Kidney (tissue), 13 donors: ENCODE measurements at regions not wholly inside any gene's neighbourhood (a gene's known extent, or its start where the extent isn't known, plus 50 kb on each side); places are given as distances from the start of the nearest gene placed in this dataset.

Source experiments
- DNase-seq, 5 donors: peaks; one replicate each; pipeline ENCODE4 v3.0.0-alpha.2; 2013 to 2020
- FAIRE-seq: peaks from 2 replicates; lab custom pipeline; 2012; peaks lifted over from hg19 to GRCh38; lab: Jason Lieb, UNC
- H3K27ac ChIP-seq, 2 donors: one replicate each; pipeline ENCODE4 v1.7.0; 2013; ENCODE audit warnings: low read depth in 2 of 2, low read length in 2 of 2, inconsistent platforms in 1 of 2
- H3K27me3 ChIP-seq: one replicate; pipeline ENCODE4 v1.7.1; 2013; ENCODE audit warnings: low read length, inconsistent platforms; ENCODE audit not compliant: control insufficient read depth, insufficient read depth
- H3K36me3 ChIP-seq, 3 donors: one replicate each; pipeline versions ENCODE4 v1.7.0 to v1.7.1; 2013; ENCODE audit warnings: low read length in 3 of 3, control low read depth in 1 of 3, inconsistent platforms in 1 of 3; ENCODE audit not compliant: insufficient read depth in 3 of 3, control insufficient read depth in 2 of 3
- H3K4me1 ChIP-seq, 3 donors: one replicate each; pipeline versions ENCODE4 v1.7.0 to v1.7.1; 2013; ENCODE audit warnings: low read length in 3 of 3, inconsistent platforms in 1 of 3, low read depth in 1 of 3; ENCODE audit not compliant: control insufficient read depth in 2 of 3, insufficient read depth in 2 of 3
- H3K4me3 ChIP-seq, 3 donors: one replicate each; pipeline versions ENCODE4 v1.7.0 to v1.8.1; 2013; ENCODE audit warnings: low read length in 3 of 3, control low read depth in 1 of 3, inconsistent platforms in 1 of 3
- H3K9ac ChIP-seq, 3 donors: one replicate each; pipeline versions ENCODE4 v1.7.0 to v1.7.1; 2013; ENCODE audit warnings: low read length in 3 of 3, control low read depth in 1 of 3, inconsistent platforms in 1 of 3
- H3K9me3 ChIP-seq, 3 donors: one replicate each; pipeline versions ENCODE4 v1.7.0 to v1.7.1; 2013; ENCODE audit warnings: low read length in 3 of 3, control low read depth in 1 of 3, inconsistent platforms in 1 of 3; ENCODE audit not compliant: control insufficient read depth in 2 of 3, insufficient read depth in 1 of 3
- intact Hi-C: fragments of 100-400 bp; cut with DNase I; formaldehyde crosslinking; loops from one replicate; pipeline ENCODE4 v1.11.1; 2022
- TF ChIP-seq, protein P1 (sequence below): IDR thresholded peaks from 3 replicates; pipeline ENCODE4 v1.5.1; 2012; ENCODE audit warnings: mild to moderate bottlenecking, moderate library complexity, borderline replicate concordance; ENCODE audit not compliant: insufficient read depth; ENCODE audit errors: extremely low read depth
- donor health status: control.
- donor health status: control.
- donor health status: control.
- donor health status: control.
- donor health status: control.
- donor health status: DM: yes; HTN: yes; CAD: no.
- donor health status: Normal renal cell carcinoma (clear cell type).

DNA sequence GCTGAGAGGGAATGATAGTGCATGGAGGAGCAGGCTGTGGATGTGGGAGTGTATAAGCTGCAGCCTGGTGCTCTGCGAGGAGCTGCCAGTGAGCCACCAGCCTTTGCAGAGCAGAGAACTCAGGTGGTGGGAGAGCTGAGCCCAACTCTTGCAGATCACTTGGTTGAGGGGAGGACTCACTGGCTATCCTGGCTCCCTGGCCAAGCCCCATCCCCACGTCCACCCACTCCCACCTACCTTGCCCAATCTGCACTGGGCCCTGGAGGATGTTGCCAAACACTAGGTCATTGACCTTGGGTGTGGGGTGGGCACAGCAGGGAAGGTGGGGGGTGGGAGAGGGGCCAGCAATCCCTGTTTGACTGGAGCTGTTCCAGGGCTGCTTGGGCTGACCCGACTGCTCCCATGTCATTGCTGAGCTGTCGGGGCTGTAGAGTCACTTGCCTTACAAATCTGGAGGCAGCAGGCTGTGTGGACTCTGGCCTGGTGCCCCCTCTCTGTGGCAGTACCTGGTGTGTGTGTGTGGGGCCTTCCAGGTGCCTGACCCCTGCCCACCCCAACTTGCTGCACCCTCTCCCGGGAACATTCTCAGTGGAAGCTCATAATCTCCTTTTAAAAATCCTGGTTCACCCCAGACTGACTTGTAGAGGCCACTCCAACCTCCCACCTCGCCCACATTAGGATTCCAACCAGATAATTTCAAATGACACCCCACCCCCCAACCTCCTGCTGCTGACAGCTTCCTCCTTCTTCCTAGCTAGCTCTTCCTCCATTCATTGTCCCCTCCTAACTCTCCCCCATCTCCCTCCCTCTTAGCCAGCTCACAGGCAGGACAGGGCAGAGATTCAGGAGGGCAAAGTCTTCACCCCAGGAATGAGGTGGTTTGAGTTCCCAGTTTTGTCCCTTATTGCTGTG lies 162.3 kb downstream of the MRPL14 start:
- intact Hi-C loops, result no loop called here
- Histone ChIP-seq H3K9ac (no peak overlapping the region), H3K27ac (no peak overlapping the region), H3K27me3 (no peaks in the 10 kb centered on the region), H3K9me3 (no peaks in the 10 kb centered on the region), H3K4me3 (no peak overlapping the region), H3K4me1 (peaks cover 0 to 5% (median 2%) of the 10 kb centered on the region in 3 donors), H3K36me3 (no peaks in the 10 kb centered on the region)
- FAIRE-seq (no peak), DNase-seq (peak in 1 of 5 donors; percentile 31)
- TF ChIP-seq, protein P1, sequence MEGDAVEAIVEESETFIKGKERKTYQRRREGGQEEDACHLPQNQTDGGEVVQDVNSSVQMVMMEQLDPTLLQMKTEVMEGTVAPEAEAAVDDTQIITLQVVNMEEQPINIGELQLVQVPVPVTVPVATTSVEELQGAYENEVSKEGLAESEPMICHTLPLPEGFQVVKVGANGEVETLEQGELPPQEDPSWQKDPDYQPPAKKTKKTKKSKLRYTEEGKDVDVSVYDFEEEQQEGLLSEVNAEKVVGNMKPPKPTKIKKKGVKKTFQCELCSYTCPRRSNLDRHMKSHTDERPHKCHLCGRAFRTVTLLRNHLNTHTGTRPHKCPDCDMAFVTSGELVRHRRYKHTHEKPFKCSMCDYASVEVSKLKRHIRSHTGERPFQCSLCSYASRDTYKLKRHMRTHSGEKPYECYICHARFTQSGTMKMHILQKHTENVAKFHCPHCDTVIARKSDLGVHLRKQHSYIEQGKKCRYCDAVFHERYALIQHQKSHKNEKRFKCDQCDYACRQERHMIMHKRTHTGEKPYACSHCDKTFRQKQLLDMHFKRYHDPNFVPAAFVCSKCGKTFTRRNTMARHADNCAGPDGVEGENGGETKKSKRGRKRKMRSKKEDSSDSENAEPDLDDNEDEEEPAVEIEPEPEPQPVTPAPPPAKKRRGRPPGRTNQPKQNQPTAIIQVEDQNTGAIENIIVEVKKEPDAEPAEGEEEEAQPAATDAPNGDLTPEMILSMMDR, result no peak

- Histone ChIP-seq H3K4me1 (peaks cover 0 to 5% (median 2%) of the 10 kb centered on the region in 3 donors), H3K36me3 (no peaks in the 10 kb centered on the region), H3K9ac (no peak overlapping the region), H3K4me3 (no peak overlapping the region), H3K9me3 (no peaks in the 10 kb centered on the region), H3K27me3 (no peaks in the 10 kb centered on the region), H3K27ac (no peak overlapping the region)
- FAIRE-seq (peak; percentile 100), DNase-seq (no peak)
- intact Hi-C loops, result no loop called here
- TF ChIP-seq, protein P1, result no peak
These were observed 163.2 kb downstream of the MRPL14 start for GRCh38 chr6:43963877-43964658.

DNA sequence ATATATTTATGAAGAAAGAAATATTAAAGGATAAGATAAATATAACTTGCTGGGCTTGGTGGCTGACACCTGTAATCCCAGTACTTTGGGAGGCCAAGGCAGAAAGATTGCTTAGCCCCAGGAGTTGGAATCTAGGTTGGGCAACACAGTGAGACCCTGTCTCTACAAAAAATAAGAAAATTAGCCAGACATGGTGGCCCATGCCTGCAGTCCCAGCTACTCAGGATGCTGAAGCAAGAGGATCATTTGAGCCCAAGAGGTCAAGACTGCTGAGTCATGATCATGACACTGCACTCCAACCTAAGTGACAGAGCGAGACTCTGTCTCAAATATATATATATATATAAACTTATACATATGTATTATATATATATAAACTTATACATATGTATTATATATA lies 164.0 kb downstream of the MRPL14 start:
- TF ChIP-seq, protein P1, result no peak
- intact Hi-C loops, result no loop called here
- Histone ChIP-seq H3K9me3 (no peaks in the 10 kb centered on the region), H3K36me3 (no peaks in the 10 kb centered on the region), H3K9ac (no peak overlapping the region), H3K27ac (no peak overlapping the region), H3K4me3 (no peak overlapping the region), H3K4me1 (peaks cover 0 to 5% (median 2%) of the 10 kb centered on the region in 3 donors), H3K27me3 (no peaks in the 10 kb centered on the region)
- DNase-seq, result no peak
- FAIRE-seq, result no peak
